CD14-positive monocyte (primary cell): ENCODE measurements at regions not wholly inside any gene's neighbourhood (a gene's known extent, or its start where the extent isn't known, plus 50 kb on each side); places are given as distances from the start of the nearest gene placed in this dataset.

Source experiments
- DNase-seq, 3 donors: peaks; one replicate each; pipeline ENCODE4 v3.0.0-alpha.2; 2011 to 2022
- H2AFZ ChIP-seq: 2 replicates; pipeline ENCODE4 v1.6.0; 2012; ENCODE audit warnings: mild to moderate bottlenecking, low read depth, low read length, inconsistent platforms; ENCODE audit not compliant: insufficient read depth, poor library complexity, severe bottlenecking
- H3K27ac ChIP-seq, 2 donors: 1 replicate in 1 of 2; 2 replicates in 1 of 2; pipeline ENCODE4 v1.5.1; 2012 to 2013; ENCODE audit warnings: low read length in 2 of 2, control low read depth in 1 of 2, inconsistent platforms in 1 of 2, low read depth in 1 of 2, mild to moderate bottlenecking in 1 of 2
- H3K27me3 ChIP-seq, 2 donors: one replicate each; pipeline versions ENCODE4 v1.6.0 to v1.6.1; 2011 to 2013; ENCODE audit warnings: low read length in 2 of 2; ENCODE audit not compliant: control insufficient read depth in 2 of 2, insufficient read depth in 2 of 2
- H3K36me3 ChIP-seq, 2 donors: replicated peaks in 1 of 2; 1 replicate in 1 of 2; 2 replicates in 1 of 2; pipeline versions ENCODE4 v1.5.1 to v1.6.1; 2012 to 2013; ENCODE audit warnings: low read length in 2 of 2, control low read depth in 1 of 2, inconsistent platforms in 1 of 2, mild to moderate bottlenecking in 1 of 2; ENCODE audit not compliant: insufficient read depth in 2 of 2, control insufficient read depth in 1 of 2
- H3K4me1 ChIP-seq, 2 donors: 1 replicate in 1 of 2; 2 replicates in 1 of 2; pipeline versions ENCODE4 v1.5.1 to v1.6.1; 2012 to 2013; ENCODE audit warnings: low read length in 2 of 2, control low read depth in 1 of 2, inconsistent platforms in 1 of 2, mild to moderate bottlenecking in 1 of 2, moderate library complexity in 1 of 2; ENCODE audit not compliant: insufficient read depth in 2 of 2, control insufficient read depth in 1 of 2
- H3K4me2 ChIP-seq: replicated peaks from 2 replicates; pipeline ENCODE3; 2012; ENCODE audit warnings: low read length, moderate library complexity, mild to moderate bottlenecking; ENCODE audit not compliant: poor library complexity, severe bottlenecking; ENCODE audit errors: extremely low read depth
- H3K4me3 ChIP-seq, 3 experiments: fragments of 200-600 bp in 1 of 3; sonication (generic) in 1 of 3; replicated peaks in 1 of 3; 1 replicate in 2 of 3; 2 replicates in 1 of 3; pipeline ENCODE4 v1.5.1; 2011 to 2013; ENCODE audit warnings: low read length in 3 of 3, mild to moderate bottlenecking in 3 of 3, control low read depth in 2 of 3, low read depth in 2 of 3, inconsistent platforms in 1 of 3, moderate library complexity in 1 of 3
- H3K79me2 ChIP-seq: 2 replicates; pipeline ENCODE4 v1.6.0; 2012; ENCODE audit warnings: mild to moderate bottlenecking, control low read depth, inconsistent platforms, low read length, moderate library complexity; ENCODE audit not compliant: insufficient read depth
- H3K9ac ChIP-seq: 2 replicates; pipeline ENCODE4 v1.6.0; 2017; ENCODE audit warnings: low read length, mild to moderate bottlenecking; ENCODE audit not compliant: insufficient read depth, poor library complexity, severe bottlenecking
- H3K9me3 ChIP-seq, 2 donors: replicated peaks in 1 of 2; 1 replicate in 1 of 2; 2 replicates in 1 of 2; pipeline versions ENCODE4 v1.5.1 to v1.6.1; 2012 to 2013; ENCODE audit warnings: low read length in 2 of 2, control low read depth in 1 of 2; ENCODE audit not compliant: control insufficient read depth in 1 of 2, insufficient read depth in 1 of 2
- H4K20me1 ChIP-seq: 2 replicates; pipeline ENCODE4 v1.6.0; 2012; ENCODE audit warnings: mild to moderate bottlenecking, low read length, control low read depth, moderate library complexity; ENCODE audit not compliant: insufficient read depth
- H3K27ac Mint-ChIP-seq, 7 donors: one replicate each; pipeline ENCODE4 v1.8.0; 2020; ENCODE audit warnings: mild to moderate bottlenecking in 7 of 7, mixed read lengths in 7 of 7, moderate library complexity in 6 of 7, inconsistent platforms in 2 of 7
- H3K27me3 Mint-ChIP-seq, 3 donors: one replicate each; pipeline ENCODE4 v1.8.0; 2021 to 2022; ENCODE audit warnings: low read depth in 3 of 3, mild to moderate bottlenecking in 3 of 3, mixed read lengths in 3 of 3, moderate library complexity in 3 of 3, inconsistent platforms in 1 of 3
- H3K36me3 Mint-ChIP-seq, 2 donors: one replicate each; pipeline ENCODE4 v1.8.0; 2020; ENCODE audit warnings: mixed read lengths in 2 of 2, inconsistent platforms in 1 of 2, mild to moderate bottlenecking in 1 of 2
- H3K4me1 Mint-ChIP-seq: one replicate; pipeline ENCODE4 v1.8.0; 2020; ENCODE audit warnings: mild to moderate bottlenecking, mixed read lengths
- H3K4me3 Mint-ChIP-seq, 2 donors: one replicate each; pipeline ENCODE4 v1.8.0; 2020; ENCODE audit warnings: mild to moderate bottlenecking in 2 of 2, mixed read lengths in 2 of 2, moderate library complexity in 1 of 2
- H3K9me3 Mint-ChIP-seq, 7 donors: one replicate each; pipeline ENCODE4 v1.8.0; 2020 to 2022; ENCODE audit warnings: mixed read lengths in 7 of 7, mild to moderate bottlenecking in 6 of 7, moderate library complexity in 6 of 7, inconsistent platforms in 2 of 7
- whole genome bisulfite sequencing: methylation state at CpG from one replicate; pipeline ENCODE4 v1.1.5; 2013; ENCODE audit warnings: missing lambda C conversion rate; ENCODE audit not compliant: insufficient coverage; 5-methylcytosine and 5-hydroxymethylcytosine counted together
- intact Hi-C, 2 donors: fragments of 100-400 bp; cut with micrococcal nuclease; formaldehyde crosslinking; loops; one replicate each; pipeline versions ENCODE4 v1.15.0 to v1.15.1; 2023
- TF ChIP-seq, protein P1 (sequence below): fragments of 200-600 bp; IDR thresholded peaks from one replicate; pipeline ENCODE4 v1.8.0; 2022; ENCODE audit warnings: antibody characterized with exemption, mild to moderate bottlenecking

DNA sequence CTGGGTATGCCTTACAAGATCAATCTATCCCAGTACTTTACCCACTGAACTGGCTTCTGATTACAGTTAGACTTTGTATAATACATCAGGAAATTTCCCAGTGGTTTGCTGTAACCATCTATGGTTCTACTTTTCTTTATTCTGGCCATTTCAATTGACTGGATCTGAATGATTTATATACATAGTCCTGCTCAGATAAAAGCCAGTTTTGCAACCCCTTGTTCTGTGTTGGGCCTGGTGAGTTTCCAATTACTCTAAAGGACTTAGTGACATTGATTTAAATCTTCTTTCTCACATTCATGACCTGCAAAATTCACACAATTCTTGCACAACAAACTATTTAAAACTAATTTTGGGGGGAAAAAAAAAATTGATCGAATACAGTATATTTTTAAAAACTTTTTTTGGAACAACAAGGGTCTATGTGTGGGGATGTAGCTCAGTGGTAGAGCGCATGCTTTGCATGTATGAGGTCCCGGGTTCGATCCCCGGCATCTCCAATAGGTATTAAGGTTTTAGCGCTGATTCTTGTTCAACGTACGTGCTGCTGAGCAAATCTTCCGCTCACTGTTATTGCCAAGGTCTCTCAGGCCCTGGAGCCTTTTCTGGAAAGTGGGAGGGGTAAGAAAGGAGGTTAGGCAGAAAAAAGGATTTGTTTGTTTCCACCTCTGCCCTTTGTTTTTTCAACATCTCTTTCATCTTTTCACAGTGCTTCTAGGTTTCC is 117.5 kb downstream of the GPX5 start:
- H3K4me3 Mint-ChIP-seq, result no peak overlapping the region
- TF ChIP-seq, protein P1, sequence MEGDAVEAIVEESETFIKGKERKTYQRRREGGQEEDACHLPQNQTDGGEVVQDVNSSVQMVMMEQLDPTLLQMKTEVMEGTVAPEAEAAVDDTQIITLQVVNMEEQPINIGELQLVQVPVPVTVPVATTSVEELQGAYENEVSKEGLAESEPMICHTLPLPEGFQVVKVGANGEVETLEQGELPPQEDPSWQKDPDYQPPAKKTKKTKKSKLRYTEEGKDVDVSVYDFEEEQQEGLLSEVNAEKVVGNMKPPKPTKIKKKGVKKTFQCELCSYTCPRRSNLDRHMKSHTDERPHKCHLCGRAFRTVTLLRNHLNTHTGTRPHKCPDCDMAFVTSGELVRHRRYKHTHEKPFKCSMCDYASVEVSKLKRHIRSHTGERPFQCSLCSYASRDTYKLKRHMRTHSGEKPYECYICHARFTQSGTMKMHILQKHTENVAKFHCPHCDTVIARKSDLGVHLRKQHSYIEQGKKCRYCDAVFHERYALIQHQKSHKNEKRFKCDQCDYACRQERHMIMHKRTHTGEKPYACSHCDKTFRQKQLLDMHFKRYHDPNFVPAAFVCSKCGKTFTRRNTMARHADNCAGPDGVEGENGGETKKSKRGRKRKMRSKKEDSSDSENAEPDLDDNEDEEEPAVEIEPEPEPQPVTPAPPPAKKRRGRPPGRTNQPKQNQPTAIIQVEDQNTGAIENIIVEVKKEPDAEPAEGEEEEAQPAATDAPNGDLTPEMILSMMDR, result no peak
- H3K9ac ChIP-seq, result no peak overlapping the region
- no peak overlapping the region for H2AFZ ChIP-seq
- H3K27me3 Mint-ChIP-seq, result peaks cover 24 to 36% (median 27%) of the 10 kb centered on the region in 3 donors
- H3K9me3 Mint-ChIP-seq, result peaks cover 8 to 40% (median 20%) of the 10 kb centered on the region in 7 donors
- DNase-seq, result no peak
- H3K27me3 ChIP-seq, result peaks cover 22 to 28% of the 10 kb centered on the region in 2 donors
- no peaks in the 10 kb centered on the region for H3K36me3 ChIP-seq
- peaks cover 3% of the 10 kb centered on the region for H3K4me1 Mint-ChIP-seq
- H3K79me2 ChIP-seq, result no peaks in the 10 kb centered on the region
- H3K4me3 ChIP-seq, result no peak overlapping the region
- no peak overlapping the region for H3K27ac ChIP-seq
- H3K9me3 ChIP-seq, result peaks cover 4 to 15% of the 10 kb centered on the region in 2 donors
- WGBS, result 16% methylated on average over 4 of the region's 9 CpGs
- no peaks in the 10 kb centered on the region for H3K36me3 Mint-ChIP-seq
- H3K4me1 ChIP-seq, result peaks cover 1 to 2% of the 10 kb centered on the region in 2 donors
- no peak overlapping the region for H3K27ac Mint-ChIP-seq
- H4K20me1 ChIP-seq, result no peaks in the 10 kb centered on the region
- no peak overlapping the region for H3K4me2 ChIP-seq
- intact Hi-C loops, result no loop called here

DNA sequence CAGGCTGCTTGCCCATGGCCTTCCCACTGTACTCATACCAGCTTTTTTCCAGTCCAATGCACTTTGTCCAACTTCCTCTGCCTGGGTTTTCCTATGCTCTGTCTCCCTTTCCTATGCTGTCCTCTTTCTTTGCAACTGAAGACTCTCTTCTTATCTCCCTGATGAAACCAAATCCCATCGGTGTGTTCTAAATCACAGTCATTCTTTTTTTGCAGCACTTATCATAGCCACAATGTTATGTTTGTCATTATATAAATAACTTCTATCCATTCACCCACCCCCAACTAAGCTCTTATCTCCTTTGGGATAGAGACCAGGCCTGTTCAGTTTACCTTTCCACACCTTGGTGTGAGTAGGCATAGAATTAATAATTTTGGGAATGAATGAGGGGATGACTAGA is 121.0 kb downstream of the GPX5 start:
- no peak overlapping the region for H2AFZ ChIP-seq
- peaks cover 7 to 12% of the 10 kb centered on the region in 2 donors for H3K4me1 ChIP-seq
- peaks cover 13% of the 10 kb centered on the region for H3K4me1 Mint-ChIP-seq
- H3K4me3 ChIP-seq, result no peak overlapping the region
- H3K79me2 ChIP-seq, result no peaks in the 10 kb centered on the region
- H3K9me3 Mint-ChIP-seq, result peaks cover 0 to 14% (median 4%) of the 10 kb centered on the region in 7 donors
- intact Hi-C loops, result no loop called here
- no peak overlapping the region for H3K27ac Mint-ChIP-seq
- no CpG with 5 or more reads among the region's 1 CpG for WGBS
- H3K36me3 Mint-ChIP-seq, result no peaks in the 10 kb centered on the region
- no peak overlapping the region for H3K4me2 ChIP-seq
- peak overlapping the region in 1 of 2 donors; percentile 35 for H3K4me3 Mint-ChIP-seq
- H3K9ac ChIP-seq, result no peak overlapping the region
- H4K20me1 ChIP-seq, result no peaks in the 10 kb centered on the region
- no peak overlapping the region for H3K27ac ChIP-seq
- peaks cover 0 to 3% of the 10 kb centered on the region in 2 donors for H3K9me3 ChIP-seq
- no peaks in the 10 kb centered on the region for H3K36me3 ChIP-seq
- H3K27me3 ChIP-seq, result peaks cover 40 to 46% of the 10 kb centered on the region in 2 donors
- no peak for DNase-seq
- TF ChIP-seq, protein P1, result no peak
- peaks cover 34 to 43% (median 42%) of the 10 kb centered on the region in 3 donors for H3K27me3 Mint-ChIP-seq
